Osteoblast (primary cell): ENCODE measurements at regions not wholly inside any gene's neighbourhood (a gene's known extent, or its start where the extent isn't known, plus 50 kb on each side); places are given as distances from the start of the nearest gene placed in this dataset.

Source experiments
- DNase-seq: peaks from one replicate; pipeline ENCODE4 v3.0.0; 2011; ENCODE audit warnings: low spot score, mixed read lengths; ENCODE audit not compliant: insufficient read length; ENCODE audit errors: missing footprints
- H2AFZ ChIP-seq: 2 replicates; pipeline ENCODE4 v1.6.0; 2011; ENCODE audit warnings: mild to moderate bottlenecking, low read length
- H3K27ac ChIP-seq: 2 replicates; pipeline ENCODE4 v1.5.1; 2011; ENCODE audit warnings: mild to moderate bottlenecking, low read depth, low read length, moderate library complexity
- H3K27me3 ChIP-seq: 2 replicates; pipeline ENCODE4 v1.6.0; 2012; ENCODE audit warnings: mild to moderate bottlenecking, control low read depth, inconsistent platforms, low read length, moderate library complexity; ENCODE audit not compliant: insufficient read depth
- H3K36me3 ChIP-seq: 2 replicates; pipeline ENCODE4 v1.5.1; 2011; ENCODE audit warnings: mild to moderate bottlenecking, low read length, control low read depth, moderate library complexity; ENCODE audit not compliant: insufficient read depth
- H3K4me1 ChIP-seq: 2 replicates; pipeline ENCODE4 v1.5.1; 2011; ENCODE audit warnings: mild to moderate bottlenecking, low read length, control low read depth, moderate library complexity; ENCODE audit not compliant: insufficient read depth
- H3K4me2 ChIP-seq: 2 replicates; pipeline ENCODE4 v1.6.0; 2011; ENCODE audit warnings: mild to moderate bottlenecking, low read length; ENCODE audit not compliant: insufficient read depth
- H3K4me3 ChIP-seq: fragments of 200-600 bp; sonication (generic); 3 replicates; pipeline ENCODE4 v1.5.1; 2012; ENCODE audit warnings: mild to moderate bottlenecking, low read length, inconsistent platforms; ENCODE audit not compliant: insufficient read depth
- H3K79me2 ChIP-seq: 2 replicates; pipeline ENCODE4 v1.6.0; 2012; ENCODE audit warnings: mild to moderate bottlenecking, low read length, control low read depth, inconsistent platforms; ENCODE audit not compliant: insufficient read depth
- H3K9me3 ChIP-seq: 2 replicates; pipeline ENCODE4 v1.5.1; 2011; ENCODE audit warnings: low read depth, low read length, control low read depth
- H4K20me1 ChIP-seq: 2 replicates; pipeline ENCODE4 v1.6.0; 2012; ENCODE audit warnings: mild to moderate bottlenecking, low read length, control low read depth; ENCODE audit not compliant: insufficient read depth
- TF ChIP-seq, protein P1 (sequence below): IDR thresholded peaks from 2 replicates; pipeline ENCODE4 v1.5.1; 2011; ENCODE audit warnings: mild to moderate bottlenecking, low read depth, low read length, moderate library complexity; ENCODE audit errors: extremely low read depth

DNA sequence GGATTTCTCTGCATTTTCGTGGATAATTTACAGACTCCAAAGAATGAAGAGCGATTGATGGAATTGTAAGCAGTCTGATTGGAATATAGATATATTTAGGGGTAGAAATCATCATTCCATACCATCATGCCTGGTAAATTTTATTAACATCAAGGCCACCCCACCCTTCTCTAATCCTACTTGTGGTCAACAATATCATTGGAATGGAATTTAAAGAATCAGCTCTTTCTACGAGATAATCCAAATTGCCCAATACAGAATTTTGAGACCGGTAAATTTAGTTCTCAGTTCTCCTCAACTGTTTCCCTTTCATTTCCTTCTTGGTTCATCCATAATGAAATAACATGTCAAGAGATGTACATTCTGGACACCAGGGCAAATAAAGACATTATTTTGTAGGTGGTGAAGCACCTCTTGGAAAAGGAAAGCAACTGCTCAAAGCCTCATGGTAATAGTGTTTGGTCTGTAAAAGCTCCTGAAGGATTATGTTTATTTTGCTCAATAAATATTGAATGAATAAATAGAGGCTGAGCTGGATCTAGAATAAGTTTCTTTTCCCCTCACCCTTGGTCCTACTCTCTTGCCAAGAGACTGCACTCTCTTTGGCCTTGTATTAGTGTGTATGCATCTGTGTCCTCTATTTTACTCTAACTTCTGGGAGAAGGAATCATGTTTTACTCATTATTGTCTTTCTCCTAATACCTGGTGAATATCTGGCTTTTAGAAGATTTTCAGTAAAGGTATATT is 133.7 kb upstream of the BCL6 start:
- peak overlapping the region; percentile 47 for H3K4me2 ChIP-seq
- no peaks in the 10 kb centered on the region for H4K20me1 ChIP-seq
- H3K4me1 ChIP-seq: peaks cover 13% of the 10 kb centered on the region
- H3K79me2 ChIP-seq: no peaks in the 10 kb centered on the region
- DNase-seq: peak; percentile 47
- no peaks in the 10 kb centered on the region for H3K9me3 ChIP-seq
- peak overlapping the region; percentile 26 for H3K27ac ChIP-seq
- H3K4me3 ChIP-seq: peak overlapping the region; percentile 23
- no peaks in the 10 kb centered on the region for H3K27me3 ChIP-seq
- TF ChIP-seq, protein P1, sequence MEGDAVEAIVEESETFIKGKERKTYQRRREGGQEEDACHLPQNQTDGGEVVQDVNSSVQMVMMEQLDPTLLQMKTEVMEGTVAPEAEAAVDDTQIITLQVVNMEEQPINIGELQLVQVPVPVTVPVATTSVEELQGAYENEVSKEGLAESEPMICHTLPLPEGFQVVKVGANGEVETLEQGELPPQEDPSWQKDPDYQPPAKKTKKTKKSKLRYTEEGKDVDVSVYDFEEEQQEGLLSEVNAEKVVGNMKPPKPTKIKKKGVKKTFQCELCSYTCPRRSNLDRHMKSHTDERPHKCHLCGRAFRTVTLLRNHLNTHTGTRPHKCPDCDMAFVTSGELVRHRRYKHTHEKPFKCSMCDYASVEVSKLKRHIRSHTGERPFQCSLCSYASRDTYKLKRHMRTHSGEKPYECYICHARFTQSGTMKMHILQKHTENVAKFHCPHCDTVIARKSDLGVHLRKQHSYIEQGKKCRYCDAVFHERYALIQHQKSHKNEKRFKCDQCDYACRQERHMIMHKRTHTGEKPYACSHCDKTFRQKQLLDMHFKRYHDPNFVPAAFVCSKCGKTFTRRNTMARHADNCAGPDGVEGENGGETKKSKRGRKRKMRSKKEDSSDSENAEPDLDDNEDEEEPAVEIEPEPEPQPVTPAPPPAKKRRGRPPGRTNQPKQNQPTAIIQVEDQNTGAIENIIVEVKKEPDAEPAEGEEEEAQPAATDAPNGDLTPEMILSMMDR: no peak
- H2AFZ ChIP-seq: peak overlapping the region; percentile 16
- no peaks in the 10 kb centered on the region for H3K36me3 ChIP-seq

DNA sequence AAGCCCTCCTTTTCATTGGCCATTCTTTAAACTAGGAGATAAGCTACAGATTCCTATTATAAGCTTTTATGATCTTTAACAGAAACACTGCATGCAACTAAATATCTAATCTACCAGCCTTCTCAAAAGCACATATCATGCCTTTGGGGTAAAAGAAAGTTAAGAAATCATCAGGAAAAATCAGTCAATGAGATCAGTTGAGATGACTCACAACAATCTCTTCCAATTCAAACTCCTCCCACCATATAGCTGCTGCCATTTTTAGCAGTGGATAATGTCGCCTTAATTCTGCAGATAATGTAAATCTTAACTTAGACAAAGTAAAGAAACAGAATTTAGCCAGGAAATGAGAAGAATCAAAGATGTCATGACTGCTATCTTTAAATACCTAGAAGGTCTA is 135.2 kb upstream of the BCL6 start:
- no peaks in the 10 kb centered on the region for H3K27me3 ChIP-seq
- no peak overlapping the region for H3K4me3 ChIP-seq
- no peaks in the 10 kb centered on the region for H3K79me2 ChIP-seq
- no peaks in the 10 kb centered on the region for H3K36me3 ChIP-seq
- H4K20me1 ChIP-seq: no peaks in the 10 kb centered on the region
- TF ChIP-seq, protein P1: no peak
- DNase-seq: peak; percentile 61
- peaks cover 13% of the 10 kb centered on the region for H3K4me1 ChIP-seq
- H3K27ac ChIP-seq: no peak overlapping the region
- no peaks in the 10 kb centered on the region for H3K9me3 ChIP-seq
- no peak overlapping the region for H2AFZ ChIP-seq
- H3K4me2 ChIP-seq: no peak overlapping the region

DNA sequence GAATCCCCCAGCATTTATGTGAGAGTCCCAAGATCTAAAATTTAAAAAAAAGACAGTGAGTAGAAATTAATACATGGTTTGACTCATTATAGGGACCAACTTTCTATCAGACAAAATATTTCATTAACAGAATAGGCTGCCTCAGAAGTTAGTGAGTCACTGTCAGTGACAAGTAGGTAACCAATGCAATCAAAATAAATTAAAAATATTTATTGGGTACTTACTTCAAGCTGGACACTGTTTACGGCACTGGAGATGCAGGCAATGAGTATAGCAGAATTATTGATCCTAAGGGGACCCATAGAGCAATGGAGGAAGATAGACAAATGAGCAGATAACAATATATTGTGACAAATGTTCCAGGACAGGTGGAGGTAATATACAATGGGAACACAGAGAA is 135.6 kb upstream of the BCL6 start:
- no peak overlapping the region for H3K4me3 ChIP-seq
- no peak for DNase-seq
- no peaks in the 10 kb centered on the region for H4K20me1 ChIP-seq
- H3K4me1 ChIP-seq: peaks cover 13% of the 10 kb centered on the region
- H3K27me3 ChIP-seq: no peaks in the 10 kb centered on the region
- no peak overlapping the region for H3K27ac ChIP-seq
- no peak overlapping the region for H2AFZ ChIP-seq
- no peaks in the 10 kb centered on the region for H3K79me2 ChIP-seq
- H3K36me3 ChIP-seq: no peaks in the 10 kb centered on the region
- TF ChIP-seq, protein P1: no peak
- H3K9me3 ChIP-seq: no peaks in the 10 kb centered on the region
- H3K4me2 ChIP-seq: no peak overlapping the region

DNA sequence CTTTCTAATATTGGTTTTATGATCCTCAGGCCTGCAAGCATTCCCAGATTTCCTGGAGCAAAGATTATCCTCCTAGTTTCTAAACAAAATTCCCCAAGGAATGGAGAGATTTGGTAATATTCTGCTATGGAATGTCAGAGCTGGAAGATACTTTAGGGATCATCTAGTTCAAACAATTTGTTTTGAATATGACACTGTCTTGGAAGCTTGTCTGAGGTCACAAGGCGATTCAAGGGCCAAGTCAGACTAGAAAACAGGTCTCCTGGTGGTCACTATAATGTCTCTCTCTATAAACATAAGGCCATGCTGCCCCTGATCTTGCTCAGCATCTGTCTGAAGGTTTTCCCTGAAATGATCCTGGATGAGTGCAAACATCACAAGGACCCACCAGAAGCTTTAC is 143.4 kb upstream of the BCL6 start:
- peak; percentile 64 for DNase-seq
- H3K4me3 ChIP-seq: no peak overlapping the region
- H3K9me3 ChIP-seq: no peaks in the 10 kb centered on the region
- no peak overlapping the region for H2AFZ ChIP-seq
- H3K27me3 ChIP-seq: no peaks in the 10 kb centered on the region
- no peak overlapping the region for H3K27ac ChIP-seq
- H4K20me1 ChIP-seq: no peaks in the 10 kb centered on the region
- no peaks in the 10 kb centered on the region for H3K36me3 ChIP-seq
- no peaks in the 10 kb centered on the region for H3K4me1 ChIP-seq
- TF ChIP-seq, protein P1: no peak
- no peaks in the 10 kb centered on the region for H3K79me2 ChIP-seq
- H3K4me2 ChIP-seq: no peak overlapping the region
